ENCODE measurements at regions not wholly inside any gene's neighbourhood (a gene's known extent, or its start where the extent isn't known, plus 50 kb on each side); places are given as distances from the start of the nearest gene placed in this dataset.

DNA sequence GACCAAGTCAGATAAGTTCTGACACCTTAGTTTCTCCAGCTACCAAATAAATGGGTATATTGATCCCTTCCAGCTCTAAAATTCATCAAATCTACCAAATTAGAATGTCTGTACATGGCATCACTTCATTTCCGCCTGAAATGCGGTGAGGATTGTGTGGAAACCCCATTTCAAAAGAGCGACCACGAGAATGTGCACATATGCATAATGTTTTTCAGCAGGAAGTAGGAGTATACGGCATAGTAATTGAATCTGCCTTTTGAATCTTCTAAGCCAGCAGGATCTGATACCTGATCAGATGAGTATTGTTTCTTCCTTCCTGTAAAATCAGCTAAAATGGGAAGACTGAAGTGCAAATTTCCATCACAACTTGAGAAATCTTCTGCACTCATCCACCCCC lies 418.6 kb downstream of the TMEM38B start:
- no peak for TF ChIP-seq CTCF (IDR thresholded peaks at IDR 0.05)
- TF ChIP-seq POLR2A (IDR thresholded peaks at IDR 0.05): no peak
